ENCODE measurements at regions not wholly inside any gene's neighbourhood (a gene's known extent, or its start where the extent isn't known, plus 50 kb on each side); places are given as distances from the start of the nearest gene placed in this dataset.

DNA sequence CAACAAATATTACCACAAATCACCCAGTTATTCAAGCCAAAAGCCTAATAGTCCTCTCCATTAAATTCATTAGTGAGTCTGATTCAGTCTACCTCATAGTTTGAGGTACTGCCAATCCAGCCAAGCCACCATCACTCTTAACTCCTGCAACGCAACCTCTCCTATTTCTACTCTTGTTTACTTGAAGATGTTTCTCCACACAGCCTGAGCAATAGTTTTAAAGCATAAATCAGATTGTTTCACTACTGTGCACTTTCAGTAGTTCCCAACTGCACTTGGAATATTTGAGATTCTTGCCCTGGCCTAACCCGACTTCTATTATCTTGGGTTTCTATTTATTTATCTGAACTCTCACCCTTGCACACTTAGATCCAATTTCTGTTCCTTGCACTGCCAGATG lies 85.5 kb downstream of the YIPF5 start (continued):
- TF ChIP-seq, protein P1, sequence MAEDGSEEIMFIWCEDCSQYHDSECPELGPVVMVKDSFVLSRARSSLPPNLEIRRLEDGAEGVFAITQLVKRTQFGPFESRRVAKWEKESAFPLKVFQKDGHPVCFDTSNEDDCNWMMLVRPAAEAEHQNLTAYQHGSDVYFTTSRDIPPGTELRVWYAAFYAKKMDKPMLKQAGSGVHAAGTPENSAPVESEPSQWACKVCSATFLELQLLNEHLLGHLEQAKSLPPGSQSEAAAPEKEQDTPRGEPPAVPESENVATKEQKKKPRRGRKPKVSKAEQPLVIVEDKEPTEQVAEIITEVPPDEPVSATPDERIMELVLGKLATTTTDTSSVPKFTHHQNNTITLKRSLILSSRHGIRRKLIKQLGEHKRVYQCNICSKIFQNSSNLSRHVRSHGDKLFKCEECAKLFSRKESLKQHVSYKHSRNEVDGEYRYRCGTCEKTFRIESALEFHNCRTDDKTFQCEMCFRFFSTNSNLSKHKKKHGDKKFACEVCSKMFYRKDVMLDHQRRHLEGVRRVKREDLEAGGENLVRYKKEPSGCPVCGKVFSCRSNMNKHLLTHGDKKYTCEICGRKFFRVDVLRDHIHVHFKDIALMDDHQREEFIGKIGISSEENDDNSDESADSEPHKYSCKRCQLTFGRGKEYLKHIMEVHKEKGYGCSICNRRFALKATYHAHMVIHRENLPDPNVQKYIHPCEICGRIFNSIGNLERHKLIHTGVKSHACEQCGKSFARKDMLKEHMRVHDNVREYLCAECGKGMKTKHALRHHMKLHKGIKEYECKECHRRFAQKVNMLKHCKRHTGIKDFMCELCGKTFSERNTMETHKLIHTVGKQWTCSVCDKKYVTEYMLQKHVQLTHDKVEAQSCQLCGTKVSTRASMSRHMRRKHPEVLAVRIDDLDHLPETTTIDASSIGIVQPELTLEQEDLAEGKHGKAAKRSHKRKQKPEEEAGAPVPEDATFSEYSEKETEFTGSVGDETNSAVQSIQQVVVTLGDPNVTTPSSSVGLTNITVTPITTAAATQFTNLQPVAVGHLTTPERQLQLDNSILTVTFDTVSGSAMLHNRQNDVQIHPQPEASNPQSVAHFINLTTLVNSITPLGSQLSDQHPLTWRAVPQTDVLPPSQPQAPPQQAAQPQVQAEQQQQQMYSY (CRISPR knock-in tag; IDR thresholded peaks at IDR 0.05) = no peak
- no peak for TF ChIP-seq BCL11A (IDR thresholded peaks at IDR 0.05; ENCODE audit: low read depth, low read length)

DNA sequence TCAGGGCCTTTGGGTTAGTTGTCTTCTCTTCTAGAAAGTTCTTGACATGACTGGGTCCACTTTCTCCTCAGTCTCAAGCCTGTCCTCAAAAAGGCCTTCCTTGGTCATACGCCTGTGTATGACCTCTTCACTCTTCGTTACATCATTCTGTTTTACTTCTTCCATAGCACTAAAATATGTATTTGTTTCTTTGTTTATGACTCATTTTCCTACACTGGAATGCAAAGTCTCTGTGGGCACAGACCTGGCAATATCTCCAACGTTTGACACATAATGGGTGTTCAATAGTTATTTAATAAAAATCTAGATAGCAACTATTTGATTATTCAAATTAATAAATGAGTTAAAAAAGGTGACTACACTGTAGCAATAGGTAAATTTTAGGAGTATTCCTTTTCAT lies 85.1 kb downstream of the YIPF5 start:
- POLR2A ChIA-PET = no interaction called here

More for the DNA sequence above, 85.1 kb downstream of the YIPF5 start:
- TF ChIP-seq SMC3 (IDR thresholded peaks at IDR 0.05; ENCODE audit: borderline replicate concordance, low read length) (no peak), RBBP5 (conservative IDR thresholded peaks at IDR 0.05) (no peak)
- TF ChIP-seq, protein P2, sequence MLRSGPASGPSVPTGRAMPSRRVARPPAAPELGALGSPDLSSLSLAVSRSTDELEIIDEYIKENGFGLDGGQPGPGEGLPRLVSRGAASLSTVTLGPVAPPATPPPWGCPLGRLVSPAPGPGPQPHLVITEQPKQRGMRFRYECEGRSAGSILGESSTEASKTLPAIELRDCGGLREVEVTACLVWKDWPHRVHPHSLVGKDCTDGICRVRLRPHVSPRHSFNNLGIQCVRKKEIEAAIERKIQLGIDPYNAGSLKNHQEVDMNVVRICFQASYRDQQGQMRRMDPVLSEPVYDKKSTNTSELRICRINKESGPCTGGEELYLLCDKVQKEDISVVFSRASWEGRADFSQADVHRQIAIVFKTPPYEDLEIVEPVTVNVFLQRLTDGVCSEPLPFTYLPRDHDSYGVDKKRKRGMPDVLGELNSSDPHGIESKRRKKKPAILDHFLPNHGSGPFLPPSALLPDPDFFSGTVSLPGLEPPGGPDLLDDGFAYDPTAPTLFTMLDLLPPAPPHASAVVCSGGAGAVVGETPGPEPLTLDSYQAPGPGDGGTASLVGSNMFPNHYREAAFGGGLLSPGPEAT (IDR thresholded peaks at IDR 0.05; ENCODE audit: low read depth) = no peak
- H3K4me3 ChIP-seq = no peak overlapping the region
- intact Hi-C loops (cut with micrococcal nuclease; ENCODE audit: unreplicated experiment) (no loop called here), in situ Hi-C loops (cut with MboI) (no loop called here)
- no peaks in the 10 kb centered on the region for H3K27me3 ChIP-seq (replicated peaks in 1 of 2; ENCODE audit: control insufficient read depth in 2 of 2, insufficient read depth in 2 of 2, low read length in 1 of 2)
- no peaks in the 10 kb centered on the region for H3K36me3 ChIP-seq (ENCODE audit: control insufficient read depth in 2 of 2, insufficient read depth in 2 of 2, low read length in 1 of 2)
- H3K9me3 ChIP-seq (replicated peaks; ENCODE audit: control insufficient read depth, insufficient read depth, low read length) = no peaks in the 10 kb centered on the region
- no peaks in the 10 kb centered on the region for H3K4me1 ChIP-seq (ENCODE audit: control insufficient read depth, insufficient read depth, low read length)
- H3K27ac ChIP-seq (ENCODE audit: control insufficient read depth, insufficient read depth) = no peak overlapping the region
- H3K79me2 ChIP-seq (ENCODE audit: control insufficient read depth, insufficient read depth, low read length) = no peaks in the 10 kb centered on the region
- SMC1A ChIA-PET (ENCODE audit: uncharacterized antibody, unreplicated experiment) = no interaction called here
- no peak overlapping the region for H3K4me2 ChIP-seq (ENCODE audit: control insufficient read depth, insufficient read depth)
- DNase-seq (ENCODE audit: low read depth, low spot score) = no peak
- CTCF ChIA-PET = no interaction called here
- WGBS (ENCODE audit: insufficient coverage, insufficient replicate concordance, low lambda C conversion rate, missing lambda C conversion rate) = 49% methylated on average over 3 of the region's 3 CpGs
- RAD21 ChIA-PET (ENCODE audit: unreplicated experiment) = no interaction called here
- no peak for FAIRE-seq
- no TSS peak for BruUV-seq (replicated peaks)
- no peak overlapping the region for H2AFZ ChIP-seq (ENCODE audit: control insufficient read depth, low read depth, low read length)
- H3K9ac ChIP-seq (ENCODE audit: control insufficient read depth, insufficient read depth, low read length) = no peak overlapping the region
- no peak for ATAC-seq
- no peaks in the 10 kb centered on the region for H4K20me1 ChIP-seq (ENCODE audit: control insufficient read depth, insufficient read depth)

Measured in GM12878 (cell line).